HCT116 (cell line): ENCODE measurements at regions not wholly inside any gene's neighbourhood (a gene's known extent, or its start where the extent isn't known, plus 50 kb on each side); places are given as distances from the start of the nearest gene placed in this dataset.
"Not testable (repeated sequence)": the region's sequence is repeated elsewhere in the genome, so short reads cannot be mapped to it uniquely, and the experiment has no call there.

Source experiments
- ATF3 ChIP-seq: IDR thresholded peaks from 2 replicates; pipeline ENCODE4 v1.6.1; 2012
- CEBPB ChIP-seq: IDR thresholded peaks from 2 replicates; pipeline ENCODE4 v1.6.1; 2012; ENCODE audit warnings: low read depth
- EZH2 ChIP-seq: fragments of 200-600 bp; sonication (generic); IDR thresholded peaks from 2 replicates; pipeline ENCODE4 v1.6.1; 2017; ENCODE audit warnings: antibody characterized with exemption, mixed run types
- JUND ChIP-seq: IDR thresholded peaks from 2 replicates; pipeline ENCODE4 v1.6.1; 2012
- POLR2AphosphoS5 ChIP-seq: IDR thresholded peaks from 2 replicates; pipeline ENCODE4 v1.6.1; 2011; ENCODE audit warnings: mild to moderate bottlenecking, low read depth, low read length, moderate library complexity
- RAD21 ChIP-seq: IDR thresholded peaks from 2 replicates; pipeline ENCODE4 v1.6.1; 2012; ENCODE audit warnings: low read depth, mild to moderate bottlenecking
- SIN3A ChIP-seq: IDR thresholded peaks from 2 replicates; pipeline ENCODE4 v1.6.1; 2012; ENCODE audit warnings: low read depth
- SRF ChIP-seq: IDR thresholded peaks from 2 replicates; pipeline ENCODE4 v1.6.1; 2012; ENCODE audit warnings: low read depth
- TCF7L2 ChIP-seq: IDR thresholded peaks from 2 replicates; pipeline ENCODE4 v1.7.0; 2011; ENCODE audit warnings: borderline replicate concordance, inconsistent platforms; ENCODE audit not compliant: insufficient read depth, insufficient read length; ENCODE audit errors: extremely low read depth
- YY1 ChIP-seq: IDR thresholded peaks from 2 replicates; pipeline ENCODE4 v1.6.1; 2011; ENCODE audit warnings: low read length, low read depth, moderate library complexity, mild to moderate bottlenecking; ENCODE audit not compliant: insufficient replicate concordance; ENCODE audit errors: extremely low read depth
- TF ChIP-seq, protein P1 (sequence below), 3 experiments: fragments of 200-600 bp in 1 of 3; sonication (generic) in 1 of 3; IDR thresholded peaks in 2 of 3; conservative IDR thresholded peaks in 1 of 3; 2 replicates each; pipeline ENCODE4 v1.5.1; 2012 to 2017; ENCODE audit warnings: low read depth in 2 of 3, low read length in 2 of 3, antibody characterized with exemption in 1 of 3, borderline replicate concordance in 1 of 3, control low read depth in 1 of 3, mild to moderate bottlenecking in 1 of 3, mixed read lengths in 1 of 3, mixed run types in 1 of 3, moderate library complexity in 1 of 3; ENCODE audit not compliant: insufficient read depth in 1 of 3
- TF ChIP-seq, protein P2 (sequence below): IDR thresholded peaks from 2 replicates; pipeline ENCODE4 v1.6.1; 2012

DNA sequence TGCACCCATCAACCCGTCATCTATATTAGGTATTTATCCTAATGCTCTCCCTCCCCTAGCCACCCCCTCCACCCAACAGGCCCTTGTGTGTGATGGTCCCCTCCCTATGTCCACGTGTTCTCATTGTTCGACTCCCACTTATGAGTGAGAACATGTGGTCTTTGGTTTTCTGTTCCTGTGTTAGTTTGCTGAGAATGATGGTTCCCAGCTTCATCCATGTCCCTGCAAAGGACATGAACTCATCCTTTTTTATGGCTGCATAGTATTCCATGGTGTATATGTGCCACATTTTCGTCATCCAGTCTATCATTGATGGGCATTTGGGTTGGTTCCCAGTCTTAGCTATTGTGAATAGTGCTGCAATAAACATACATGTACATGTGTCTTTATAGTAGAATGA is 253.4 kb downstream of the FOXD2 start:
- TF ChIP-seq, protein P1, sequence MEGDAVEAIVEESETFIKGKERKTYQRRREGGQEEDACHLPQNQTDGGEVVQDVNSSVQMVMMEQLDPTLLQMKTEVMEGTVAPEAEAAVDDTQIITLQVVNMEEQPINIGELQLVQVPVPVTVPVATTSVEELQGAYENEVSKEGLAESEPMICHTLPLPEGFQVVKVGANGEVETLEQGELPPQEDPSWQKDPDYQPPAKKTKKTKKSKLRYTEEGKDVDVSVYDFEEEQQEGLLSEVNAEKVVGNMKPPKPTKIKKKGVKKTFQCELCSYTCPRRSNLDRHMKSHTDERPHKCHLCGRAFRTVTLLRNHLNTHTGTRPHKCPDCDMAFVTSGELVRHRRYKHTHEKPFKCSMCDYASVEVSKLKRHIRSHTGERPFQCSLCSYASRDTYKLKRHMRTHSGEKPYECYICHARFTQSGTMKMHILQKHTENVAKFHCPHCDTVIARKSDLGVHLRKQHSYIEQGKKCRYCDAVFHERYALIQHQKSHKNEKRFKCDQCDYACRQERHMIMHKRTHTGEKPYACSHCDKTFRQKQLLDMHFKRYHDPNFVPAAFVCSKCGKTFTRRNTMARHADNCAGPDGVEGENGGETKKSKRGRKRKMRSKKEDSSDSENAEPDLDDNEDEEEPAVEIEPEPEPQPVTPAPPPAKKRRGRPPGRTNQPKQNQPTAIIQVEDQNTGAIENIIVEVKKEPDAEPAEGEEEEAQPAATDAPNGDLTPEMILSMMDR (IDR thresholded peaks at IDR 0.05 in 2 of 3, conservative IDR thresholded peaks at IDR 0.05 in 1 of 3; ENCODE audit: borderline replicate concordance in 1 of 3, insufficient read depth in 1 of 3, low read depth in 2 of 3, low read length in 2 of 3): not testable (repeated sequence)
- not testable (repeated sequence) for TF ChIP-seq YY1, ATF3, SRF, POLR2AphosphoS5, RAD21, EZH2, CEBPB, JUND, SIN3A, TCF7L2
- TF ChIP-seq, protein P2, sequence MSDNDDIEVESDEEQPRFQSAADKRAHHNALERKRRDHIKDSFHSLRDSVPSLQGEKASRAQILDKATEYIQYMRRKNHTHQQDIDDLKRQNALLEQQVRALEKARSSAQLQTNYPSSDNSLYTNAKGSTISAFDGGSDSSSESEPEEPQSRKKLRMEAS: not testable (repeated sequence)
